DMS79 treated with DMSO at 0.1 percent for 48 hours (cell line): ENCODE measurements at regions not wholly inside any gene's neighbourhood (a gene's known extent, or its start where the extent isn't known, plus 50 kb on each side); places are given as distances from the start of the nearest gene placed in this dataset.

ENCODE experiments used
- DNase-seq: peaks from one replicate; lab custom pipeline; 2025; lab: John Stamatoyannopoulos, UW

DNA sequence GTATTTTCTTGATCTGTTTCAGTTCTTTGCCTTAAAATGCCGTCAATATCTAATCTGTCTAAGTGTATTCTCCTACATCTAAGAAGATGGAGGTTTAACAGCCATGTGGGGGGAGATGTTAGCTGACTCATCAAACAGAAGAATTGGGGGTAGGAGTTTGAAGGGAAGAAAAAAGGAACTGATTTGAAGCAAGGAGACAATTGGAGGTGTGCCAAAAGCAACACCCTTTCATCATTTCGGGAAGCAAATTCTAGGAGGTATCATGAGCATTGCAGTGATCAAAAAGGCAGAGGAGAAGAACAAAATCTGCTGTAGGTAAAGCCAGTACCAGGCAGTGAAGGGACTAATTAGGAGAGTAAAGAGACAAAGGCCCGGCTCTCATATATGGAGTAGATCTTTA, 337.3 kb upstream of the TBC1D5 start:
- no peak for DNase-seq

DNA sequence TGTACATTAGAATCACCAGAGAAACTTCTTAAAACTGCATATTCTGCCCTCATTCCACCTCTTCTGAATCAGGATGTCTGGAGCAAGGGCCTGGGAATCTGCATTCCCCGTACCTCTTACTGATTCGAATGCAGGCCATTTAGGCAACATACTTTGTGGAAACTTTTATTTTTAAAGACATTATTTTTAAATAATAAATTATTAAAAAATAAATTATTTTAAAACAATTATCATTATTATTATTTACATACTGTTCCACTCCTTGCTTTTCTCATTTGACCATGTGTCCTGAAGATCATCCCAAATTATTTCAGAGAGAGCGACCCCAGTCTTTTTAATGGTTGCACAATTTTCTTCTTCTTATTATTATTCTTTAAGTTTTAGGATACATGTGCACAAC, 336.6 kb upstream of the TBC1D5 start:
- DNase-seq, result no peak

DNA sequence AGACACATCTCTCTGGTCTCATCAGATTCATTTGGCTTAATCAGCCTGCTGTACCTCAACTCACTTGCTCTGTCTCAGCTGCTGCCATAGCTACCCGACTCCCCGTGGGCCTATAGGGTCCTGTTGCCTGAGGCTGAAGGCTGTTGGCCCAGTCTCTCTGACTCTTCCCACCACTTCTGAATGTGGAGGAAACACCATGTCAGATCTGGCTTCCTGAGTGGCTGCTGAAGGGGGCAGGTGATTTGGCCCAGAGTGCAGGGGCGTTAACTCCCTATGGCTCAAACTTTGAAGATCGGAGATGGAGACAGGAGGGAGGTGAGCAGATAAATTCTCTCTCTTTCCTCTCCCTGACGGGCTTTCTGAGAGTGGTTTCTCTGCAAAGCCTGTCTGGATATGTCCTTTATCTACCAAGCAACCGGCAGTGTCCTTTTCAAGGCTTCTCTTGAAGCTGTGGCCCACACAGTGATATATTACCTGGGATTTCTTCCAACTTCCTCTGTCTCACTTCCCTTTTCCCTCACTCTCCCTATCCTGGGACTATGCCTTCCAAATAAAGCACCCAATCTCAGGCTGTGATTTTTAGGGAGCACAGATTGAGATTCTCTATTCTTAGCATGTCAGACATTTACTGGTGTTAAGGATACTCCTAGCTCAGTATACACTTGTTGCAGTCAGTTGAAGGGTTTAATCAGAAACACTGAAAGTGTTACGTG, 334.9 kb upstream of the TBC1D5 start:
- no peak for DNase-seq

DNA sequence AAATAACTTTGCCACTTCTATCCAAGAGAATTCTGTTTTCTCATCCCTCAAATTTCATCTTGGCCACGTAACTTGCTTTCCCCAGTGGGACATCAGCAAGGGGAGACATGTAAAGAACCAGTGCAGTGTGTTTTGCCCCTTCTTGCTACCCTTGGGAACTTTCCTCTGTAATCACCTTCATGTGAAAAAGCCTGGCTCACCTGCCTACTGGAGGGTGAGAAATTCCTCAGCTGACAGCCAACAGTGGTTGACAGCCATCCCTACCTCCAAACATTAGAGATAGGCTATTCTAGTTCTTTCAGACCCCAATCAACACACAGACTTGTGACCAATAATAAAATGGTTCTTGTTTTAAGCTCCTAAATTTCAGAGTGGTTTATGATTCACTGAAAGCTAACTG, 333.9 kb upstream of the TBC1D5 start:
- no peak for DNase-seq

DNA sequence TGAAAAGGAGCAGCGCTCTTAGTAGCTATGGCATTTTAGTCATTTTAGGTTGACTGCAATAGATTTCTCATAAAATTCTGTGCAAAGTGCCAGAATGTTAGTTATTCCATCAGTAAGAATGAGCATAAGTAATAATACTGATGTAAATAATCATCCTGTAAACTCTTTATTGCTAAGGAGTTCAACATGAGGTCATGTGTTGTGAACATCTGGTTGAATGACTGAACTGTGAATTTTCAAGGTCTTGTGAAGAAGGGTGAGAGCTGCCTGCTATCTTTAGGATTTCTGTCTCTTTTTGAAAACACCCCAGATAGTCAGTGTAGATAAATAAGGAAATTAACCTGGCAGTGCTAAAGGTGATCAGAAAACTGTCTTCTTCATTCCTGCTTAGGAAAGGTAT, 333.4 kb upstream of the TBC1D5 start:
- no peak for DNase-seq

DNA sequence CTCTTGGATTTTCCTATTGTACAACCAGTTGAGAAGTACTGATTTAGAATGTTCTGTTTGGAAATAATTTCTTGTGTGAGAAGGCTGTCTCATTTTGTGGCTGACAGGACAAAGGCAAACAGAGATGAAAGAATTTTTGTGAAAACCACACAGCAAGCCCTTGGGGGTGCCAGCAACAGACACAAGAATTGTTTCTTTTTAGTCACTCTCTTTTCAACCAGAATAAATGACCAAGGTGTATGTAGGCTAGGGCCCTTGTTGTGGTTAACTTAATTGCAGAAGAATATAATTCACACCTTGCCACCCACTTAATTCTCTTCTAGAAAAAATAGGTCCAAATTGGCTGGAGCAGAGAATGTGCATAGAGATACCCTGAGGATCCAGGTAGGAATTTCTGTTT, 329.4 kb upstream of the TBC1D5 start:
- no peak for DNase-seq

DNA sequence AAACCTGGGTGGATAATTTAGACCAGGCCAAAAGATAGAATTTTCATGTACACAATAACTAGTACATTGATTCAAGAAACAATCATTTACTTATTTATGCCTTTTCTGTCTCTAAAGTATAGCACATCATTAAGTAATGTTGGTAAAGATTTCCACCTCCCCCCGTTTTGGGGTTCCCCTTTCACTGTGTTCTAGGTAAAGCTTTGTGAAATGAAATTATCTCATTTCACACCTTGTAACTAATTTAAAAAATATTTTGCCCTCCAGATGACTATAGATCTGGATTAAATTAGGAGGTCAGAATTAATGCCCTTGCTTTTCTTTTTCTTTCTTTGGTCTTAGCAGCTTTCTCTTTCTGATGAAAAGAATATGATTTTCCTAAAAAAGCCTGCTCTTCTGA, 328.5 kb upstream of the TBC1D5 start:
- no peak for DNase-seq

DNA sequence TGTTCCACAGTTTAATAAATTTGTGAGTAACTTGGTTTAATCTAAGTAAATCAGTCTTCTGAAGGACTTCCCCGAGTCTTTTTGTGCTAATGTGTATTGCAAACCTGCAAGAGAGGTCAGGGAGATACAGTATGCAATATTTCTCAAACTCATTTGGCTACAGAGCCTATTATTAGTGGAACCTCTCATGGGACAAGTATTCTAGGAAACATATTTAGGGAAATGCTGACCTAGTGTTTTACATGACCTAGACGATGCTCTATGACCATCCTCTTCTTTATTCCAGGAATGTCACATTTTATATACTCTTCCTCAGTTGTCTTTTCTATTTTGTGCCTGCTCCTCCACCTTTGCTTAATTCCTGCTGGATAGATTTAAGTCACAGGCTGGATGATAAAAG, 327.8 kb upstream of the TBC1D5 start:
- no peak for DNase-seq

DNA sequence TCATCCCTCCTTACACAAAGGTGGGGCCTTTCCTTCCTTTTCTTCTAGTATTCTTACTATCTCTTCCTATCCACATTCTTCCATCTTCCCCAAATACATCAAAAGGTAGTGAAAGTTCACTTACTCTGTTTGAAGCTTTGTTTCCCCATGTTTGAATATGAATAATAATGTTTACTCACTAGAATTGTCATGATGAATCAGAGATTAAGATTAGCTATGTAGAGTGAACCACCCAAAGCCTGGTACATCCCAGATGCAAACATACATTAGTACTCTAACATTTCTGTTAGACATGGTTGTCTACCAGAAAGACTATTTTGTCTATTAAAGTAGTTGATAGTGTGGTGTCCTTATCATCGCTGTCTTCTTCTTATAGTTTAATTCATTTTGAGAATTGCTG, 327.1 kb upstream of the TBC1D5 start:
- no peak for DNase-seq

DNA sequence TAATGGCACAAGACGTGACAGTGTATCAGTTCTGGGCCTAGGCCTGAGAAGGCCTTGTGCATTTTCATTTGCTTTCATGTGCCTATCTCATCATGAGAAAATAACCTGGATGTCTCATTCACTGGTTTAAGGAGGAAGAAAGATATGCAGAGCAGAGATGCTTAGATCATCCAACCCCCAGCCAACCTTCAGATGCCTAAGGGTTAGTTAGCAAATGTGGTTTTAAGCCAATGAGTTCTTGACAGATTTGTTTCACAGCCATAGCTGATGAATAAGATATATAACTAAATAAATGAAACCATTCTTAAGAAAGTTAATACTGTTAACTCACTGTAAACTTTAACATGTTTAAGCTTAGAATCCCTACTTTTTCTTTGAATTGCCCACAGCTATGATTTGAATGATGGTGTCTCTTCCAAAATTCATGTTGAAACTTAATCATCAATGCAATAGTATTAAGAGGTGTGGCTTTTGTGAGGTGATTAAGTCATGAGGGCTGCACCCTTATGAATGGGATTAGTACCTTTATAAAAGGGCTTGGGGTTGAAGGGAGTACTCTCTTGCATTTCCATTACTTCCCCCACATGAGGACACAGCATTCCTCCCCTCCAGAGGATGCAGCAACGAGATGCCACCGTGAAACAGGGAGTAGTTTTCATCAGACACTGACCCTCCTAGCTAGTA, 324.6 kb upstream of the TBC1D5 start:
- no peak for DNase-seq

DNA sequence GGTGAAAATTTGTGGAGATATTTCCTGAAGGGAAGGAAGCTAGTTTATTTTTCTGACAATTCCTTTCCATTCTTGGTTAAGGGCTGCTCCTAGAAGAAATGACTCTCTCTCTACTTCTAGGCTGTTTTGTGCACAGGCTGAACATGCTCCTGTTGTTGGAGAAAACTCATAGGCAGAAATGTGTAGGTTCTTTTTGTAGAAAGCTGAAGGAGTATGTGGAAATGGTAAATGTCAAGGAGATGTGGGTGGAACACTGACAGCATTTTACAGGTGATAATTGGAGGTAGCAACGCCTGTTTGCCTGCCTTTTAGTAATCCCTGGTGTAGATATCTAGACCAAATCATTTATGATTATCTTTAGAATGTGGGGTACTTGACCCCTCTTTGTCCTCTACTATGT, 322.2 kb upstream of the TBC1D5 start:
- no peak for DNase-seq

DNA sequence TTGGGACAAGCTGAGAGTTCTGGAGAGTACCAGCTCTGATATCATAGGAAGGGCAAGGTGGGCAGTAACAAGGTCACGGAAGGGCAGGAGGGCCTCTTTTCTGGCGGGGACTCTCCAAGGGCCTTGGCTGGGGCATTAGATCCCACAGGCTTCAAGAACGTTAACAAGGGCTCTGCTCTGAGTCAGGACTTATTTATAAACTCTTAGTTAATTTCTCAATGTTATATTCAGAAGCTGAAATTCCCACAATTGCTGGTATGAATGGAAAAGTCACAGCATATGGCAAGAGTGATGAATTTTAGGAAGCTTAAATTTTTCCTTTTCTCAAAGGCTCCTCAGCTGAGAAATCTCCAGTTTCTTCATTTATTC, 320.2 kb upstream of the TBC1D5 start:
- DNase-seq, result no peak

DNA sequence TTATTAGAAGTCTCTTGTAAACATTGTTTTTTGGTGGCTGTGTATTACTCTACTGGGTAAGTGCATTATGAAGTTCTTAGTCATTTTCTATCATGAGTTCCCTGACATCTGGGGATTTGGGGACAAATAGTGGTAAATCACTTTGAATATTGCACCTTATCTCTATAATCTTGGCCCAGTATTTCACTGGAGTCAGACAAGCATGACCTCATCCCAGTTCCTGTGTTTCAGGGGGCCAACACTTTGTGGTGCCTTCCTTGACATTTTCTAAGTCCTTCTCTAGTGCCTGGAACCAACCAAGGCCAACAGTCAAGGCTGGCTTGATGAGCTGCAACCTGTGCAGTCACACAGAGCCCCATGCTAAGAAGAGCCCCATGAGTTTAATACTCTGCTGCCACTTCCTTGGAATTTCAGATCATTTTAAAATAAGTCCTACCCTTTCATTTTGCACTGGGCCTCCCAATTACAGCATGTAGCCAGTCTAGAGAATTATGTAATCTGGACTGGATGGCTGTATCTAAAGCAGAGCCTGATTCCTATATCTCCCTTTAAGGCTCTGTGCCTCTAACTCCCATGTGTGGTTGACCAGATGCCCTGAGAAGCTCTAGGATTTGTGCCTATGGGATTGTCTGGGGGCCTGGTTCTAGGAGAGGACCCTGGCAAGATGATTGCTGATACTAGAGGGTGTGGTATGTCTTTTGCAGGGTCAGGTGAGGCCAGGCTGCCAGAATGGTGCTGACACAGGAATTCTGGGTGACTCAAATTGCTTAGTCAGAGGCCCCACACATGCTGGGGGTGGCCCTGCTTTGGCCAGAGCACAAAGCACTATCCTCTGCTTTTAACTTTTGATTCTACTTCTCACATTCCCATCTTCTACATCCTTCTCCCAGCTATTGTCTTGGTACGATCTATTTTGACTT, 319.6 kb upstream of the TBC1D5 start:
- DNase-seq, result no peak

DNA sequence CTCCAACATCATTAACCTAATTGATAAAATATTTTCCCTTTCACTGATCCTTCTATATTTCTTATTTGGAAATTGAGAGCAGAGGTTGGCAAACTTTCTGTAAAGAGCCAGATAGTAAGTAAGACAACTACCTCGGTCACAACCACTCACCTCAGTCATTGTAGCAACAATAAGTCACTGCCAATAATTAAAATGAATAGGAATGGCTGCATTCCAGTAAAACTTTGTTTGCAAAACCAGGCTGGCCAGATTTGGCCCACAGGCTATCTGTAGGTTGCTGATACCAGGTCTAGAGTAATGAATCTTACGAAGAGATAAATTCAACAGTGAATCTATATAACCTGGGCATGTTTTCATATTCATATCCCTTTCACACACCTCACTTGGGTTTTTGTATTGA, 316.2 kb upstream of the TBC1D5 start:
- DNase-seq, result no peak

DNA sequence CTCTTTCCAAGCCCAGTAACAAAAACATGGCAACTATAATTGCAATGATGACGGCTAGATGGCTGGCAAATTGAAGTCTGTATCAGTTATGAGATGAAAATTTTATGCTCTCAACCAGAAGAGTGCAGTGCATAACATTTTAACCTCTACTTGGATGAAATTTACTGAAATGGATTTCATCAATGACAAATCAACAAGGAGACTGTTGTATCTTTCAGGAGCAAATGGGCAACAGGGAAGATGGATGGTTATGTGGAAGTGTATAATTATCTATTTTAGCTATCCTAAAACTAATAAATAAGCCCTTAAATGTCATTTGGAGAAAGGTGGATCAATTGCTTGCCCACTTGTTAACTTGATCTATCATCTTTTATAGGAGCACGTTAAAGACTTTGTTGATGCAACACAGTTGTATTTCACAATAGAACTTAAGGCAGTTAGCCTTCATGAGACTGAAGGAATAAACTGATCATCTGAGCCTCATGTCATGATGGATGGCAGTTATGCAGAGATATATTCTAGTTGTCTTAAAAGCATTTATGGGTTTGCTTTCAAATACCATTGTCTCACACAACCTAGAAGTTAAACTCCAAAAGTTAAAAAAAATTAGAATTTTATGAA, 315.1 kb upstream of the TBC1D5 start:
- no peak for DNase-seq

DNA sequence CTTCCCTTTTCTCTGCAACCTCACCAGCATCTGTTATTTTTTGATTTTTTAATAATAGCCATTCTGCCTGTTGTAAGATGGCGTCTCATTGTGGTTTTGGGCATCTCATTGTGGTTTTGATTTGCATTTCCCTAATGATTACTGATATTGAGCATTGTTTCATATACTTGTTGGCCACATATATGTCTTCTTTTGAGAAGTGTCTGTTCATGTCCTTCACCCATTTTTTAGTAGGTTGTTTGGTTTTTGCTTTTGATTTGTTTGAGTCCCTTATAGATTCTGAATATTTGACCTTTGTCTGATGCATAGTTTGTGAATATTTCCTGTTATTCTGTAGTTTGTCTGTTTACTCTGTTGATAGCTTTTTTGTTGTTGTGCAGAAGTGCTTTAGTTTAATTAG, 312.2 kb upstream of the TBC1D5 start:
- DNase-seq, result no peak

DNA sequence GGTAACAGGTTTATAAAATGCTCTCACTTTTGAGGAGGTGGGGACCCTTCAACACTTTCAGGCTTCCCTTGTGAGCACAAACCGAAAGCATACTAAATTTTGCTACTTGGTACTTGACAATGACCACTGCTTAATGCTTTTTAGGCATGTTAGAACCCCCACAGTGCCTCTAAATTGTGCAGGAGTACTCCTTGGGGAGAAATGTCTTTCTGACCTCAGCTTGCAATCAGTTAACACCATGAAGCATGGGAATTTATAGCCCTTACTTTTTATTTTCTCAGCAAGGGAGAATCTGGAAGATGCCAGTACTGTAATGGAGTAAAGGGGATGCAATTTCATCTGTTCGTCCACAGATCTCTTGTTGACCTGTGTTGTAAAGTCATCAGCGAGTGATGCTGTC, 308.9 kb upstream of the TBC1D5 start:
- no peak for DNase-seq

DNA sequence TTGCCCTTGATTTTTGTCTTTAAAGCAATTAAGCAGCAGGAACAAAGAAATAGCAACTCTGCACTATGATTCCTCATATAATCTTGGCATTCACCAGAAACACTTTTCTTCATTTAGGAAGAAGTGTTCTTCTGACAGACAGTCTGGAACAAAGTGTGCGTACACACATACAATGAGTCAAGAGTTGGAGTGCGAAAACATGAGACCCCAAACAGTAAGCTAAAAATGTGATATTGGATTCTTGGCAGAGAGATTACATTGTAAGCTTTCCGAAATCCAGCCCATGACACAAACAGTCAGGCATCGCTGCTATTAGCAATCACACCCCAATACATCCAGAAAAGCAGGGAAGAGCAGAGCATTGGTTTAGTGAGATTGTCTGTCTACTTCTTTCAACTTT, 306.7 kb upstream of the TBC1D5 start:
- DNase-seq, result no peak

DNA sequence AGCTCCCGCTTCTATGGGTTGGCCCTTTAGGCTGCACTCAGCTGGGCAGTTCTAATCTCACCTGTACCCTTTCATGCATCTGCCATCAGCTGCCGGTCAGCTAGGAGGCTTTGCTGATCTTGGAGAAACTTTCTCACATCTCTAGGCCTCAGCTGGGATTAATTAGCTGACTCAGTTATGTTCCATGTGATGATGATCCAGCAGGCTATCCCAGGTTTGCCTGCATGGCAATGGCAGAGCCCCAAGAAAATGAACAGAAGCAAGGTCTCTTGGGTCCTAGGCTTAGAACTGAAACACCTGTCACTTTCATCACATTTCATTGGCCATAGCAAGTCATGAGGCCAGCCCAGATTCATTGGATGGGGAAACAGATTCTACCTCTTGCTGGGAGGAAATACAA, 304.6 kb upstream of the TBC1D5 start:
- no peak for DNase-seq

DNA sequence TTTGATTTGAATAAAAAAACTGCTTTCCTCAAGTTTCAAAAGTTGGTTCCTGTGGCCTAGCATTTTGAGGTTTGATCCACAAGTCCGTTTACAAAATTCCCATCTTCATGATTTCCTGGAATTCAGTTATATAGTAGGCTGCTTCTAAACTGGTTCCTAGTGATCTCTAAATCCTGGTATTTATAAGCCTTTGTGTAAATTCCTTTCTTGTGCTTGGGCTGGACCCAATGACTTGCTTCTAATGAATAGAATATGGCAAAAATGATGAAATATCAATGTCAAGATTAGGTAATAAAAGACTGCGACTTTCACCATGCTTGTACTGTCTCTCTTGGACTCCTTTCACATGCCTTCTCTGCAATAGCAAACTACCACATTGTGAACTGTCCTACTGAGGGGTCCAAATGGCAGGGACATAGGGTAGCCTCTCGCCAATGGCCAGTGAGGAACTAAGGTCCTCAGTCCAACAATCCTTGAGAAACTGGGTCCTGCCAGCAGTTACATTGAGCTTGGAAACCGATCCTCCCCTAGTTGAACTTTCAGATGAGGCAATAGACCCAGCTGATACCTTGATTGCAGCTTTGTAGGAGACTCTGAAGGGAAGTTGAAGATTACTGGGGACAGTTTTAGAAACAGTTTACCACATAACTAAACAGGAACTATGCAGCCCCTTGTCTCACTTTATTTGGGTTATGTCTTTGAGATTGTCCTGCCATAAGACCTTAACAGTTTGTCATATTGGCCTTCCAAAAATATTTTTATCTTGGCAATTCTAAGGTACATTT, 303.9 kb upstream of the TBC1D5 start:
- no peak for DNase-seq

DNA sequence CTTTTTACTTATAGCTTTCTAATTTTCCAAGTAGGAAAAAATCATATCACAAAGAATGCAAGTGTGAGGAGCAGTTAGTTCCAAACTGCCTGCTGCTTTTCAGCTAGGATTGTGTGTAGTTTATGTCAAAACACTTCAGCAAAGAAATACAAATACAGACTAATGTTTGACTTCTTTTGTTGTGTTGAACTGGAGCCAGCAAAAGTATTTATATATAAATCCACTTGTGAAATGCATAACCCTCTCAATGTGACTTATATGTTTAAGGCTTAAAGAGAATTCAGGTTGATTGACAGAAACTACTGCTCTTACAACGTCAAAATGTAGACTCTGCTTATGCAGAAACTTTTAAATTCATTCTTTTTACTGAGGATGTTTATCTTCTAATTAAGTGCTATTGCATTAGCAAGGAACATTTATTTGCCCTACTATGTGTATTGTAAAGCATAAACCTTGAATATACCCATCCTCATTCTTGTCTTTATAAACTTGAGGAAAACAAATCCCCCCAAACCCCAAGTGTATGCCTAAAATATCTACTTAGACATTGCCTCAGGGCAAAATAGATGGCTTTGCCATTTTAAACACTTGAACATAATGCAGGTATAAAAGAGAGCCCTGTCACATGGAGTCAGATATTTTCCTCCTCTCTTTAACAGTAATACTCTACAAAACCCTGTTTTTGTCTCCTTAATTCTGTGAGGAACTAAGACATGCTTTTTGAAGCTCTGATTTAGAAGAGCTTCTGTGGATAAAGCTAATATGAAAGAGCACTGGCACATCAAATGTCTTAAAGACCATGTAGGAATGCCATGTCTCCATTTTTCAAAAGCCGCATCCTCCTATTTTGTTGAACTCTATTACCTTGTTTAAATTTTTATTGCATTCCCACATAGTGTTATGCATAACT, 302.8 kb upstream of the TBC1D5 start:
- DNase-seq, result no peak
